Trophoblast cell (in vitro differentiated cells and primary cell): ENCODE measurements at regions not wholly inside any gene's neighbourhood (a gene's known extent, or its start where the extent isn't known, plus 50 kb on each side); places are given as distances from the start of the nearest gene placed in this dataset.
A peak's percentile ranks its signal among the peaks of the same experiment; 100 is the strongest.
"Not testable (repeated sequence)": the region's sequence is repeated elsewhere in the genome, so short reads cannot be mapped to it uniquely, and the experiment has no call there.

Source experiments
- DNase-seq, 2 donors: peaks; one replicate each; pipeline ENCODE4 v3.0.0-alpha.2; 2016
- H2AFZ ChIP-seq: 2 replicates; pipeline ENCODE4 v1.6.1; 2013; ENCODE audit warnings: low read length, moderate library complexity, mild to moderate bottlenecking; ENCODE audit not compliant: insufficient read depth, poor library complexity
- H2AK5ac ChIP-seq: 2 replicates; pipeline ENCODE4 v1.6.1; 2013; ENCODE audit warnings: mild to moderate bottlenecking, low read length
- H2BK120ac ChIP-seq: 2 replicates; pipeline ENCODE4 v1.6.1; 2013; ENCODE audit warnings: low read length, mild to moderate bottlenecking, moderate library complexity; ENCODE audit not compliant: insufficient read depth, poor library complexity
- H2BK12ac ChIP-seq: 2 replicates; pipeline ENCODE4 v1.6.1; 2013; ENCODE audit warnings: mild to moderate bottlenecking, low read length, moderate library complexity
- H2BK5ac ChIP-seq: 2 replicates; pipeline ENCODE4 v1.6.1; 2013; ENCODE audit warnings: low read length, low read depth, moderate library complexity, mild to moderate bottlenecking; ENCODE audit not compliant: poor library complexity
- H3K14ac ChIP-seq: 2 replicates; pipeline ENCODE4 v1.6.1; 2013; ENCODE audit warnings: mild to moderate bottlenecking, low read length
- H3K18ac ChIP-seq: 2 replicates; pipeline ENCODE4 v1.6.1; 2013; ENCODE audit warnings: mild to moderate bottlenecking, low read length
- H3K23ac ChIP-seq: 2 replicates; pipeline ENCODE4 v1.6.1; 2013; ENCODE audit warnings: low read length
- H3K27ac ChIP-seq: 2 replicates; pipeline ENCODE4 v1.5.1; 2013; ENCODE audit warnings: low read depth, mild to moderate bottlenecking, inconsistent platforms, low read length, moderate library complexity
- H3K27me3 ChIP-seq: 2 replicates; pipeline ENCODE4 v1.6.1; 2013; ENCODE audit warnings: inconsistent platforms, mild to moderate bottlenecking, low read length, moderate library complexity; ENCODE audit not compliant: insufficient read depth
- H3K36me3 ChIP-seq, 2 experiments: 1 replicate in 1 of 2; 2 replicates in 1 of 2; pipeline ENCODE4 v1.6.1; 2013; ENCODE audit warnings: low read length in 2 of 2, mild to moderate bottlenecking in 2 of 2, moderate library complexity in 1 of 2; ENCODE audit not compliant: insufficient read depth in 2 of 2, control insufficient read depth in 1 of 2
- H3K4ac ChIP-seq: 2 replicates; pipeline ENCODE4 v1.6.1; 2013; ENCODE audit warnings: low read depth, mild to moderate bottlenecking, low read length, moderate library complexity
- H3K4me1 ChIP-seq, 2 experiments: 1 replicate in 1 of 2; 2 replicates in 1 of 2; pipeline ENCODE4 v1.6.1; 2013; ENCODE audit warnings: low read length in 2 of 2, mild to moderate bottlenecking in 2 of 2, moderate library complexity in 1 of 2; ENCODE audit not compliant: insufficient read depth in 2 of 2, control insufficient read depth in 1 of 2
- H3K4me2 ChIP-seq: 2 replicates; pipeline ENCODE4 v1.6.1; 2013; ENCODE audit warnings: inconsistent platforms, mild to moderate bottlenecking, low read length, moderate library complexity
- H3K4me3 ChIP-seq: 2 replicates; pipeline ENCODE4 v1.5.1; 2013; ENCODE audit warnings: mild to moderate bottlenecking, low read depth, low read length, inconsistent platforms
- H3K79me1 ChIP-seq: one replicate; pipeline ENCODE4 v1.6.1; 2013; ENCODE audit warnings: low read length
- H3K79me2 ChIP-seq: 2 replicates; pipeline ENCODE4 v1.6.1; 2013; ENCODE audit warnings: low read length, mild to moderate bottlenecking; ENCODE audit not compliant: control insufficient read depth, insufficient read depth, poor library complexity
- H3K9ac ChIP-seq: 2 replicates; pipeline ENCODE4 v1.6.1; 2013; ENCODE audit warnings: mild to moderate bottlenecking, low read length
- H3K9me3 ChIP-seq: 2 replicates; pipeline ENCODE4 v1.6.1; 2013; ENCODE audit warnings: low read depth, mild to moderate bottlenecking, control low read depth, inconsistent platforms, low read length; ENCODE audit not compliant: insufficient read depth
- H4K12ac ChIP-seq: 2 replicates; pipeline ENCODE4 v1.6.1; 2013; ENCODE audit warnings: low read depth, mild to moderate bottlenecking, low read length, moderate library complexity
- H4K8ac ChIP-seq: 2 replicates; pipeline ENCODE4 v1.6.1; 2013; ENCODE audit warnings: low read depth, mild to moderate bottlenecking, low read length, moderate library complexity
- H4K91ac ChIP-seq: one replicate; pipeline ENCODE4 v1.6.1; 2013; ENCODE audit warnings: low read depth, mild to moderate bottlenecking, low read length, moderate library complexity
- WGBS: extraction: QIAGEN DNeasy Blood & Tissue Kit; methylation state at CpG from one replicate; pipeline ENCODE4 v1.1.7; 2013; ENCODE audit warnings: missing lambda C conversion rate; ENCODE audit not compliant: insufficient read length, insufficient coverage; ENCODE audit errors: extremely low coverage; 5-methylcytosine and 5-hydroxymethylcytosine counted together

DNA sequence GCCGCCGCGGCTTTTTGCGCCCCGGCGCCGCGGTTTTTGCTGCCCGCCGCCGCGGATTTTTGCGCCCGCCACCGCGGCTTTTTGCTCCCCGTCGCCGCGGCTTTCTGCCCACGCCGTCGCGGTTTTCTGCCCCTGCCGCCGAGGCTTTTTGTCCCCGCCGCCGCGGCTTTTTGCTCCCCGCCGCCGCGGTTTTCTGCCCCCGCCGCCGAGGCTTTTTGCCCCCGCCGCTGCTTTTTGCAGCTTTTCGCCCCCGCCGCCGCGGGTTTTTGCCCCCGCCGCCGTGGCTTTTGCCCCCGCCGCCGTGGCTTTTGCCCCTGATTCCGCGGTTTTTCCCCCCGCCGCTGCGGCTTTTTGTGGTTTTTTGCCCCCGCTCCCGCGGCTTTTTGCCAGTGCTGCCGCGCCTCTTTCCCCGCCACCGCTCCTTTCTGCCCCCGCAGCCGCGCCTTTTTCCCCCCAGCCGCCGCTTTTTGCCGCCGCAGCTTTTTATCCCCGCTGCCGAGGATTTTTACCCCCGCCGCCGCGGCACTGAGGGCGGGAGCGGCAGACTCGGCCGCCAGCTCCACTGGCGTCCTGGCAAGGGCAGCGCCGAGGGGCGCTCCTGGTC is 518.6 kb upstream of the WSB1 start:
- DNase-seq, result no peak
- Histone ChIP-seq H2AK5ac (no peak overlapping the region), H3K79me2 (no peaks in the 10 kb centered on the region), H2BK5ac (no peak overlapping the region), H3K27me3 (no peaks in the 10 kb centered on the region), H3K9me3 (peaks cover 23% of the 10 kb centered on the region), H3K18ac (no peak overlapping the region), H3K79me1 (no peaks in the 10 kb centered on the region), H3K14ac (no peak overlapping the region), H3K4ac (no peak overlapping the region), H4K91ac (no peak overlapping the region), H3K23ac (no peak overlapping the region), H2AFZ (no peak overlapping the region), H3K4me2 (no peak overlapping the region), H4K12ac (no peak overlapping the region), H3K4me3 (no peak overlapping the region), H3K9ac (no peak overlapping the region), H3K36me3 (no peaks in the 10 kb centered on the region), H4K8ac (no peak overlapping the region), H2BK12ac (no peak overlapping the region), H3K4me1 (no peaks in the 10 kb centered on the region), H3K27ac (no peak overlapping the region), H2BK120ac (no peak overlapping the region)
- WGBS, result no CpG with 5 or more reads among the region's 83 CpGs

DNA sequence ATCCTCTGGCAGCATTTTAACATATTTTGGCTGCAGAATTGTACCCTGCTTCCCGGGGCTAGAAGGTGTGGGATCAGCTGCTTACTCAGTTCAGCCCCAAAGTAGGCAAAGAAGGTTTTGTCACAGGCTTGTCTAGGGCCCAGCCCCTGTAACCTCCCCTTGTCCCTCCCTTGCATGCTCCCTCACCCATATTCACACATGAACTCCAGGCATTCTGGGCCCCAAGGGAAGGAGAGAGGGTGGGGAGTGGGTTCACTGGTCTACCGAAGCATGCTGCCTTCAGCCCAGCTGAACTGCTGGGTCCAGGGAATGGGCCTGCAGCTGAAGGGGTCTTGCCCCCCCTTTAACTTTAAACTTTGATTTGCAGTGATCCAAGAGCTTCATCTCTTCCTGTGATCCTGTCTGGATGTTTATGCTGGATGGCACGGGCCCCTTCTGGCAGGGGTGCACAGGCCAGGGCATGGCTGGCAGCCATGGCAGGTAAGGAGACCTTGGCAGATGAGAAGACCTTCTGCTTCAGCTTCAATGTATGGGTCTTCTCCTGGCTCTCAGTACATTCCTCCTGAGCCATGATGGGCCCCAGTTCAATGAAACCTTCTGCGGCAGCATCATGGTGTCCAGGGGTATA is 513.6 kb upstream of the WSB1 start:
- H3K4me3 ChIP-seq, H3K9ac ChIP-seq, H3K79me1 ChIP-seq, H4K91ac ChIP-seq, H2AFZ ChIP-seq, H2BK12ac ChIP-seq, H3K27me3 ChIP-seq, H2BK120ac ChIP-seq, H4K8ac ChIP-seq, H3K14ac ChIP-seq, H3K18ac ChIP-seq, H3K4me1 ChIP-seq, H3K4me2 ChIP-seq, H2AK5ac ChIP-seq, H2BK5ac ChIP-seq, H3K27ac ChIP-seq, H3K36me3 ChIP-seq, H4K12ac ChIP-seq, H3K23ac ChIP-seq, H3K4ac ChIP-seq, DNase-seq, H3K79me2 ChIP-seq: not testable (repeated sequence)
- no CpG with 5 or more reads among the region's 4 CpGs for WGBS
- H3K9me3 ChIP-seq, result peaks cover 21% of the 10 kb centered on the region

DNA sequence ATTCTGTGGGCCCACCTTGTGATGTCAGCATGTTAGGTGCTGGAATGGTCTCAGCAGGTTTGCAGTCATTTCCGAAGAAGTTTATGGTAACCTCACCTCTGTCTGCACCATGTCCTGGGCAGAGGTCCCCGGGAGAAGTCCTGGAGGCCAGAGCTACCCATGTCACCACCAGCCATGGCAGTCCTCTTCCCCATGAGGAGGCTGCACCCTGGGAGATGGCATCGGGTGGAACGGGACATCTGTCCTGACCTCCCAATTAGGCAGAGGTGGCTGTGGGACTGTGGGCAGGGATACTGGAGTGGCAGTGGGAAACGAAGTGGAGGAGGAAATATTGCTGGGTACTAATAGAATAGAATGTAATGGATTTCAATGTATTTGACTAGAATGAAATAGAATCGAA is 511.8 kb upstream of the WSB1 start:
- Histone ChIP-seq H3K4ac (no peak overlapping the region), H4K12ac (no peak overlapping the region), H2AK5ac (no peak overlapping the region), H3K79me2 (no peaks in the 10 kb centered on the region), H4K8ac (no peak overlapping the region), H3K18ac (no peak overlapping the region), H3K79me1 (no peaks in the 10 kb centered on the region), H3K9me3 (peaks cover 18% of the 10 kb centered on the region), H3K27me3 (no peaks in the 10 kb centered on the region), H3K27ac (no peak overlapping the region), H3K9ac (no peak overlapping the region), H3K4me2 (no peak overlapping the region), H3K14ac (no peak overlapping the region), H3K23ac (no peak overlapping the region), H2BK5ac (no peak overlapping the region), H2BK12ac (no peak overlapping the region), H3K36me3 (no peaks in the 10 kb centered on the region), H4K91ac (no peak overlapping the region), H3K4me3 (no peak overlapping the region), H2BK120ac (no peak overlapping the region), H2AFZ (no peak overlapping the region), H3K4me1 (no peaks in the 10 kb centered on the region)
- DNase-seq, result no peak
- no CpG with 5 or more reads among the region's 6 CpGs for WGBS

DNA sequence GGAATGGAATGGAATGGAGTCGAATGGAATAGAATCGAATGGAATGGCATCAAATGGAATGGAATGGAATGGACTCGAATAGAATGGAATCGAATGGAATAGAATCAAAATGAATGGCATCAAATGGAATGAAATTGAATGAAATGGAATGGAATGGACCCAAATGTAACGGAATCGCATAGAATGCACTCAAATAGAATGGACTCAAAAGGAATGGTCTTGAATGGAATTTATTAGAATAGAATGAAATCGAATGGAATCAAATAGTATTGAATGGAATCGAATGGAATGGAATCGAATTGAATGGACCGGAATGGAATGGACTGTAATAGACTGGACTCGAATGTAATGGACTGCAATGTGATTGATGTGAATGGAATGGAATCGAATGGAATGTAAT is 501.4 kb upstream of the WSB1 start:
- no peak overlapping the region for H2AK5ac ChIP-seq
- H3K36me3 ChIP-seq, result no peaks in the 10 kb centered on the region
- no peaks in the 10 kb centered on the region for H3K79me1 ChIP-seq
- H3K9me3 ChIP-seq, result peaks cover 2% of the 10 kb centered on the region
- H4K91ac ChIP-seq, result no peak overlapping the region
- no peak overlapping the region for H3K27ac ChIP-seq
- H3K23ac ChIP-seq, result no peak overlapping the region
- H3K4ac ChIP-seq, result no peak overlapping the region
- H3K14ac ChIP-seq, result no peak overlapping the region
- no peak overlapping the region for H2AFZ ChIP-seq
- H2BK12ac ChIP-seq, result no peak overlapping the region
- H4K12ac ChIP-seq, result no peak overlapping the region
- H3K4me2 ChIP-seq, result no peak overlapping the region
- H3K79me2 ChIP-seq, result no peaks in the 10 kb centered on the region
- no peak overlapping the region for H2BK120ac ChIP-seq
- H3K4me1 ChIP-seq, result no peaks in the 10 kb centered on the region
- DNase-seq, result peak in 1 of 2 donors; percentile 4
- H4K8ac ChIP-seq, result no peak overlapping the region
- no peaks in the 10 kb centered on the region for H3K27me3 ChIP-seq
- H2BK5ac ChIP-seq, result no peak overlapping the region
- no peak overlapping the region for H3K18ac ChIP-seq
- H3K4me3 ChIP-seq, result no peak overlapping the region
- H3K9ac ChIP-seq, result no peak overlapping the region
- 98% methylated on average over 5 of the region's 12 CpGs for WGBS
